GM23248 (cell line): ENCODE measurements at regions not wholly inside any gene's neighbourhood (a gene's known extent, or its start where the extent isn't known, plus 50 kb on each side); places are given as distances from the start of the nearest gene placed in this dataset.
A peak's percentile ranks its signal among the peaks of the same experiment; 100 is the strongest.

ENCODE experiments used
- DNase-seq: peaks from one replicate; pipeline ENCODE4 v3.0.0-alpha.2; 2015
- H2AFZ ChIP-seq: fragments of 200-600 bp; sonication (generic); 2 replicates; pipeline ENCODE4 v1.6.1; 2016; ENCODE audit warnings: antibody characterized with exemption
- H3F3A ChIP-seq: fragments of 200-600 bp; sonication (generic); 2 replicates; pipeline ENCODE4 v1.6.1; 2016; ENCODE audit warnings: mild to moderate bottlenecking, antibody characterized with exemption, mixed run types; ENCODE audit not compliant: insufficient read depth
- H3K27ac ChIP-seq: fragments of 200-600 bp; sonication (generic); 2 replicates; pipeline ENCODE4 v1.5.1; 2016; ENCODE audit warnings: mild to moderate bottlenecking
- H3K27me3 ChIP-seq: fragments of 200-600 bp; sonication (generic); replicated peaks from 2 replicates; pipeline ENCODE4 v1.6.1; 2016; ENCODE audit warnings: mild to moderate bottlenecking; ENCODE audit not compliant: insufficient read depth
- H3K36me3 ChIP-seq: fragments of 200-600 bp; sonication (generic); 2 replicates; pipeline ENCODE4 v1.6.1; 2016; ENCODE audit warnings: low read depth, mild to moderate bottlenecking
- H3K4me1 ChIP-seq: fragments of 200-600 bp; sonication (generic); 2 replicates; pipeline ENCODE4 v1.6.1; 2016; ENCODE audit warnings: mild to moderate bottlenecking; ENCODE audit not compliant: insufficient read depth
- H3K4me2 ChIP-seq: fragments of 200-600 bp; sonication (generic); one replicate; pipeline ENCODE4 v1.6.1; 2016; ENCODE audit warnings: mild to moderate bottlenecking; ENCODE audit not compliant: unreplicated experiment
- H3K4me3 ChIP-seq: fragments of 200-600 bp; sonication (generic); 2 replicates; pipeline ENCODE4 v1.5.1; 2016; ENCODE audit warnings: mild to moderate bottlenecking
- H3K79me2 ChIP-seq: fragments of 200-600 bp; sonication (generic); 2 replicates; pipeline ENCODE4 v1.6.1; 2016; ENCODE audit warnings: mild to moderate bottlenecking; ENCODE audit not compliant: insufficient read depth
- H3K9ac ChIP-seq: fragments of 200-600 bp; sonication (generic); 2 replicates; pipeline ENCODE4 v1.6.1; 2016; ENCODE audit warnings: mild to moderate bottlenecking
- H3K9me2 ChIP-seq: fragments of 200-600 bp; sonication (generic); 2 replicates; pipeline ENCODE4 v1.6.1; 2016; ENCODE audit warnings: mixed run types, mild to moderate bottlenecking, moderate library complexity; ENCODE audit not compliant: insufficient read depth
- H3K9me3 ChIP-seq: fragments of 200-600 bp; sonication (generic); one replicate; pipeline ENCODE4 v1.6.1; 2017; ENCODE audit warnings: low read depth
- H4K20me1 ChIP-seq: fragments of 200-600 bp; sonication (generic); 2 replicates; pipeline ENCODE4 v1.6.0; 2016; ENCODE audit not compliant: insufficient read depth
- EZH2 ChIP-seq: fragments of 200-600 bp; sonication (generic); IDR thresholded peaks from 2 replicates; pipeline ENCODE4 v1.6.1; 2018; ENCODE audit warnings: antibody characterized with exemption, mild to moderate bottlenecking; ENCODE audit not compliant: insufficient read depth, poor library complexity, severe bottlenecking
- EZH2phosphoT487 ChIP-seq: fragments of 200-600 bp; sonication (generic); IDR thresholded peaks from 2 replicates; pipeline ENCODE4 v1.6.1; 2018; ENCODE audit warnings: antibody characterized with exemption, moderate library complexity, mild to moderate bottlenecking, low read depth; ENCODE audit not compliant: insufficient read depth
- WGBS, 2 experiments: methylation state at CpG; one replicate each; pipeline ENCODE4 v1.1.6; 2015 to 2017; ENCODE audit warnings: low lambda C conversion rate in 2 of 2, low coverage in 1 of 2; ENCODE audit errors: missing lambda C conversion rate in 2 of 2; 5-methylcytosine and 5-hydroxymethylcytosine counted together
- in situ Hi-C: fragments of 300-500 bp; cut with MboI; formaldehyde crosslinking; loops from 2 replicates; pipeline ENCODE4 v1.15.0; 2020

- peaks cover 18% of the 10 kb centered on the region for H3K4me1 ChIP-seq
- no peaks in the 10 kb centered on the region for H3K27me3 ChIP-seq
- TF ChIP-seq EZH2, result no peak
- TF ChIP-seq EZH2phosphoT487, result peak; percentile 60; the same call in 1 of the 2 replicates
- no peaks in the 10 kb centered on the region for H3K36me3 ChIP-seq
- H3K9ac ChIP-seq, result peak overlapping the region; percentile 21; the same call in 1 of the 2 replicates
- H3F3A ChIP-seq, result peaks cover 21% of the 10 kb centered on the region
- no peaks in the 10 kb centered on the region for H3K9me2 ChIP-seq
- peak overlapping the region; percentile 63 for H3K27ac ChIP-seq
- H4K20me1 ChIP-seq, result no peaks in the 10 kb centered on the region
- 20 to 25% methylated on average over 7 of the region's 7 CpGs for WGBS, 2 experiments
- DNase-seq, result peak; percentile 98
- no peaks in the 10 kb centered on the region for H3K9me3 ChIP-seq
- peak overlapping the region; percentile 7 for H3K4me2 ChIP-seq
- no peak overlapping the region for H2AFZ ChIP-seq
- H3K4me3 ChIP-seq, result no peak overlapping the region
- in situ Hi-C loops, result no loop called here
- no peaks in the 10 kb centered on the region for H3K79me2 ChIP-seq
Measured at GRCh38 chr10:44300666-44301649, 83.9 kb downstream of the CXCL12 start.

DNA sequence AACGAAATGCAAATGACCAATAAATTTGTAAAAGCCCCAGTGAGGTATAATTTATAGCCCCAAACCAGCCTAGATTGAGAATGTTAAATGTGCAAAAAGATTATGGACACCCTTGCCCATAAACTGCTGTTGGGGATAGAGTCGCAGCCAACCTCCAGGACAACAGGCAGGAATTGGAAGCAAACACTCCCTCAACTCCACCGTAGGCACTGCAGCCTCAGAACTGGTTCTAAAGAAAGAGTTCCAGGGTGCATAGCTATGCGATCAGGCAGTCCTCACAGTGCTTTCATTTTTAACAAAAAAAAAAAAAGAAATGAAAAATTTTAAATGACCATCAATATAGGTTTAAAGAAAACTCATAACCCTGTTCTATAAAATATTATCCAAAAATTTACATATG, 86.2 kb downstream of the CXCL12 start:
- no peak overlapping the region for H2AFZ ChIP-seq
- H3K4me3 ChIP-seq, result no peak overlapping the region
- in situ Hi-C loops, result no loop called here
- no peak overlapping the region for H3K27ac ChIP-seq
- TF ChIP-seq EZH2phosphoT487 (no peak), EZH2 (no peak)
- no peak overlapping the region for H3K9ac ChIP-seq
- H3K36me3 ChIP-seq, result no peaks in the 10 kb centered on the region
- H3K4me1 ChIP-seq, result peaks cover 14% of the 10 kb centered on the region
- H3K9me3 ChIP-seq, result no peaks in the 10 kb centered on the region
- no peaks in the 10 kb centered on the region for H4K20me1 ChIP-seq
- H3K4me2 ChIP-seq, result no peak overlapping the region
- DNase-seq, result no peak
- no peaks in the 10 kb centered on the region for H3K79me2 ChIP-seq
- WGBS, 2 experiments, result 96 to 99% methylated on average over 4 of the region's 4 CpGs
- no peaks in the 10 kb centered on the region for H3K9me2 ChIP-seq
- H3F3A ChIP-seq, result peaks cover 11% of the 10 kb centered on the region
- H3K27me3 ChIP-seq, result no peaks in the 10 kb centered on the region

GRCh38 chr10:44297963-44298362, 86.9 kb downstream of the CXCL12 start:
- Histone ChIP-seq H3K9me3 (no peaks in the 10 kb centered on the region), H3K36me3 (no peaks in the 10 kb centered on the region), H3K9ac (no peak overlapping the region), H3K27ac (no peak overlapping the region), H3K9me2 (no peaks in the 10 kb centered on the region), H4K20me1 (no peaks in the 10 kb centered on the region), H3F3A (peaks cover 11% of the 10 kb centered on the region), H2AFZ (no peak overlapping the region), H3K27me3 (no peaks in the 10 kb centered on the region), H3K4me2 (no peak overlapping the region), H3K4me1 (peaks cover 14% of the 10 kb centered on the region), H3K4me3 (no peak overlapping the region), H3K79me2 (no peaks in the 10 kb centered on the region)
- no peak for DNase-seq
- WGBS, 2 experiments, result 98 to 99% methylated on average over 6 of the region's 6 CpGs
- in situ Hi-C loops, result no loop called here
- TF ChIP-seq EZH2phosphoT487 (no peak), EZH2 (no peak)

DNA sequence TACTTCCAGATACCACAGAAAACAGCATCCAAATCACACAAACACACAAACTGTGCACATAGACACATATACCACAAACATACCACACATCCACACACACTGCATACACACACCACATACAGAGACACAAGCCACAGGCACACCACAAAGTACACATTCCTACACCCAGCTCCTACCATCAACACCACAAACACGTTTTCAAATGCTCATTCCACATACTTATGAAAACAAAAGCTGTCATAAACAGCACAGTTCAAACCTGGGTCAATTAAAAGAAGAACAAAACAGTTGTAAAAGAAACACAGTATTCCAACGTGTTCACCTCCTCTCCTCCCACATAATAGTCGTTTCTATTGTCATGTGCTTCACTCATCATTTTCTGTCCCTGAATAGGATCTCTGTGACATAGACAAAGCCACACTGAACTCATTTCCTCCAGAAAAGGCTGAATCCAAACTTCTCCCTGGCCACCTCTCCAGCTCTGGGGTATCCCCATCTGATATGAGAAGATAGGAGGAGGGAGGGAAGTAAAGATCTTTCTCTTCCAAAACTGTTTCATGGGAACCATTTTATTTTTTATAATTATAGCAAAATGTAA, 89.2 kb downstream of the CXCL12 start:
- Histone ChIP-seq H3K79me2 (no peaks in the 10 kb centered on the region), H3K9me3 (no peaks in the 10 kb centered on the region), H3K4me2 (no peak overlapping the region), H3K4me1 (peaks cover 5% of the 10 kb centered on the region), H3K9me2 (no peaks in the 10 kb centered on the region), H4K20me1 (no peaks in the 10 kb centered on the region), H2AFZ (no peak overlapping the region), H3K9ac (no peak overlapping the region), H3K36me3 (no peaks in the 10 kb centered on the region), H3K4me3 (no peak overlapping the region), H3K27me3 (no peaks in the 10 kb centered on the region), H3K27ac (no peak overlapping the region), H3F3A (peaks cover 5% of the 10 kb centered on the region; the same call in 1 of the 2 replicates)
- 61 to 66% methylated on average over 3 of the region's 3 CpGs for WGBS, 2 experiments
- in situ Hi-C loops, result no loop called here
- no peak for DNase-seq
- TF ChIP-seq EZH2phosphoT487 (no peak), EZH2 (no peak)
